NCI-H1092 treated with DMSO at 0.1 percent for 48 hours (cell line): ENCODE measurements at regions not wholly inside any gene's neighbourhood (a gene's known extent, or its start where the extent isn't known, plus 50 kb on each side); places are given as distances from the start of the nearest gene placed in this dataset.
"Not testable (repeated sequence)": the region's sequence is repeated elsewhere in the genome, so short reads cannot be mapped to it uniquely, and the experiment has no call there.

Source experiments
- DNase-seq: peaks from one replicate; lab custom pipeline; 2025; lab: John Stamatoyannopoulos, UW

DNA sequence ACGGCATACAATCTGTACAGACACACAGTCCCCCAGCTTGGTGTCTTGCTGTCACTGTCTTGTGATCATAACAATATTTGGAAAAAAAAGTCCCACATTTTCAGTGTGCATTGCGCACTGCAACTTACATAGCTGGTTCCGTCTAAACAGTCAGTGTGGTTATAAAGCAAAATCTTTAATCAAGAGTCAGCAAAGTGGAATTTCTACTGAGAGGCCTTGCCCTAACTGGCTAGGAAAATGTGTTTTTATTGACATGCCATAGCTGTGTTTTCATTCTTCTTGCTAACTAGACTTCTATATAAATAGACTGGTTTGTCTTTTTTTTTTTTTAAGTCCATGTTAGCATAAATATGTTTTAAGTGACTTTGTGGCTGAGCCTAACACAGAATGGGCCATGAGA, 174.8 kb downstream of the POLR2M start:
- no peak for DNase-seq

DNA sequence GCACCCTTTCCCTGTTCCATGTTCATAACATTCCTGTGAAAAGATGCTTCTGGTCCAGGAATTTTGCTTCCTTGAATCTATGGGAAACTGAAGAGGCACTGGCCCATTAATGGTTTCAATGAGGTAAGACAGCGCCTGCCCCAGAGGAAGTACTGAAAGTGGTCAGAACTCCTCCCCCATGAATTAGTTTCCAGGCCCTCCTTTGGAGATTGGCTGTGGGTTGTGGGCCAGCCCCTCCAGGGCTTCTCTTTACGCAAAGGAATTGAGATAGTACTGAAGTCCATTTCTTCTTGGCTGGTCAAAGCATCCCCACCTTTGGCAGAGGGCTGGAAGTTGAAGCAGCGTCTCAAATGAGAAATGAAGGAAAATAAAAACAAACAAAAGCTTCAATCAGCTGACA, 175.5 kb downstream of the POLR2M start:
- no peak for DNase-seq

DNA sequence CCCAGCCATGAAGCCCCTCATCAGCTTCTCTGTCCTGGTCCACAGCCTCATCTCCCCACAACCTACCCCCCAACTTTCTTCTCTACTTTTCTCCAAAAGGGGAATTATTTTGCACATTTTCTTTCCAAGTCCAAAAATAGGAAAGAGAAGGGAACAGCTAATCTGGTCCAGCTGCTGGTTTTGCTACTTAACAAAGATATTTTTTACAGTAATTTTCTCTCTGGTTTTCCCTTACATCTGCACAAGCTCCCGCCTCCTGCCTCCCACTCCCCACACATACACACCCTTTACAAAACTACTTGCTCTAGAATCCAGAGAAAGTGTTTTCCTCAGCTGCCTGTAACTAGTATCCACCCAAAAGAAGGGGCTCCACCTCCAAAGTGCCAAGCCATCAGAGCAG, 177.2 kb downstream of the POLR2M start:
- DNase-seq = no peak

DNA sequence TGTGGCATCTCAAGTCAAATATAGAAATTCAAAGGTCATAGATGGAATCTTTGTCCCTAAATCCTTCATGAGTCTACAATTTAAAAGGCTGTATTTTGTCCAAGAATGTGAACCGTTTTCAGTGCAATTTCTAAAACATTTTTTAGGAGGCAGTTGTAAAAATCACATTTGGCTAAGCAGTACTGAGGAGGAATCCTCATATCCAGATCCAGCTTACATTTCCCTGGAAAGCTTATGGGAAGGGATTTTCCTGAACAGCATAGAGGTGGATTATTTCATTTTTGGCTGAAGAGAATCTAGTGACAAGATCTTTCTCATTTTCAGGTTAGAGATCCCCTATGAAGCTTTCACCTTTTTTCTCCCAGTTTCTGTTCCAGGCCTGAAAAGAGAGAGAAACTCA, 178.4 kb downstream of the POLR2M start:
- DNase-seq = no peak

DNA sequence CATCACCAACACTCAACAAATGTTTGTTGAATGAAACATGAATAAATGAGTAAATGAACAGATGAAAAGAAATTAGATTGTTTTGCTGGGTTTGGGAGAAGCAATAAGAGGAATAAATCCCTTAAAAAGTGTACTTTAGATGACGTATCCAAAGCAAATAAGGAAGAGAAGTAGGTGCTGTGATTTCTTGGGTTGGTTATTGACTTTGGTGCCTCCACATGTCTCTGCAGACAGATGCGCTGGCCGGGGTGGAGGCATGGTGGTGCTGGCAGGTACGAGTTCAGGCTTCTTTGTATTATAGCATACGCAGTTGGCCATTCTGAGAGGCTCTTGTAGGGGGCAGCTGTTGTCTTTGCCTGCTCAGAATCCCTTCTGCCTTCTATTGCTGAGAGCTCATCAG, 178.9 kb downstream of the POLR2M start:
- no peak for DNase-seq

DNA sequence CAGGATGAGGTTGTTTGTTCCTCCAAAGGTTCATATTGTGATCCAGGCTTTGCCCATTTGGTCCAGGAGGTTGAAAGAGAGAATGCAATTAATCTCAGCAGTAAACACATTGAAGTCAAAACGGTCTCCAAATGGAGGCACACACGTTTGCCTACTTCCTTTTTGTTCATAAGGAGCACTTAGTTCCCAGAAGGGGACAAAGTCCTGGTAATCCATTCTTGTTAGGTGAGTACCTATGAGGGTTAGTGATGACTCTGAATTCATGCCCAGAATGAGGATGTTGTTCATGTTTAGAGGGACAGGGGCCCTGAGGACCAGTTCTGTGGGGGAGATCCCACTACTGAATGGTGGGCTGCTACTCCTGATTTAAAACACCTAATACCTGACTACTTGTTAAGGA, 177.7 kb downstream of the ALDH1A2 start:
- no peak for DNase-seq

DNA sequence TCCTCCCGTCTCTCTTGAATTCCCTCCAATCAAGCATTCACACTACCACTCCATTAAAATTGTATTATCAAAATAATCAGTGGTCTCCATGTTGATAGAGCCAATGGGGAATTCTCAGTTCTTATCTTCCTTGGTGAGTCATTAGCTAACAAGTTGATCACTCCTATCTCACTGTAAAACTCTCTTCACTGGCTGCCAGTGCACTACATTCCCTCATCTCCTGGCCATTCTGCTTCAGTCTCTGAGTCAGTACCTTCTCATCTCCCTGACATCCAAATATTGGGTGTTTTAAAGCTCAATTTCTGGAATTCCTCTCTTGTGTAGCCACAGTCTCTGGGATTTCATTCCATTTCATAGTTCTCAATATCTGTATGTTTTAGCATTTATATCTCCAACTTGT, 175.2 kb downstream of the ALDH1A2 start:
- DNase-seq = no peak

DNA sequence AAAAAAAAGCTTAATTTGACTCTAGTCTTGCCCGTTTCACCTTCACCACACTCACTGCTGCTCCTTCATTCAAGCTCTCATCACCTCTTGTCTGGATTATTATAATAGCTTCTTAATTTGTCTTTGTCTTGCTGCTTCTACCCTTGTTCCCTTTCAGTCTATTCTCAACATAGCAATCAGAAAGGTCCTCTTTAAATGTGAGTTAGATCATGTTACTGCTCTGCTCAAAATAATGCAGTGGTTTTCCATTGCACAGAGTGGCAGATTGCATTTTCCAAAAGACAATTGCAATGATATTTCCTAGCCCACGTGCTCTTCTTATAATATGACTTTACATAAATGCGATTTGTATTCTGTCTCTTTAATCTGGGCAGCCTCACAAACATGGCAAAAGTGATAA, 174.6 kb downstream of the ALDH1A2 start:
- no peak for DNase-seq

DNA sequence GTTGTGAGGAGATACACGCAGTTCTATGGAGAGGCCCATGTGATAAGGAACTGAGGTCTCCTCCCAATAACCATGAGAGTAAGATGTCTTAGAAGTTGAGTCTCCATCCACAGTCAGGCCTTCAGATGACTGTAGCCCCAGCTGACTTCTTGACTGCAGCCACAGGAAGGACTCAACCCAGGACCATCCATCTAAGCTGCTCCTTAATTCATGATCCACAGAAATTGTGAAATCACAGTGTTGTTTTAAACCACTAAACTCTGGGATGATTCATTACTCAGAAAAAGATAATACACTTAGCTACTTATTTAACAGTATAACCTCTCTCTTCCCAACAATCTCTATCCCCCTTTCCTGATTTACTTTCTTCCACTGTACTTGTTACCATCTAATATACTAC, 173.3 kb downstream of the ALDH1A2 start:
- no peak for DNase-seq

DNA sequence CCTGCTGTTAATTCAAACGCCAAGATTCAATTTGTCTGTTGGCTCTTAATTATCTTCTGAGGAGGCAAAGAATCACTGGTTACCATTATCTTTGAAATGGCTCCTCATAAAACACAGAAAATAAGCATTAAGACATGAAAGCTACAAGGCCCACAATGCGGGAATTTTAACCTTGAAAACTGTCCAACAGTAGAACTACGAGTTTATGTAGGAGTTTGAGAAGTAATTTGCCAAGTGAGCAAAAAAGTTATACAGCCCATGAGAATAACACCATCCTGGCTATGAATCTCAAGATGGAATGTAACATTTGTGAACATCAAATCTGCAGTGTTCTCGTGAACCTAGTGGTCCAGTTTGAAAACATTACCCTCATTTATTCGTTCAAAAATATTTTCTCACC, 172.5 kb downstream of the ALDH1A2 start:
- DNase-seq = no peak

DNA sequence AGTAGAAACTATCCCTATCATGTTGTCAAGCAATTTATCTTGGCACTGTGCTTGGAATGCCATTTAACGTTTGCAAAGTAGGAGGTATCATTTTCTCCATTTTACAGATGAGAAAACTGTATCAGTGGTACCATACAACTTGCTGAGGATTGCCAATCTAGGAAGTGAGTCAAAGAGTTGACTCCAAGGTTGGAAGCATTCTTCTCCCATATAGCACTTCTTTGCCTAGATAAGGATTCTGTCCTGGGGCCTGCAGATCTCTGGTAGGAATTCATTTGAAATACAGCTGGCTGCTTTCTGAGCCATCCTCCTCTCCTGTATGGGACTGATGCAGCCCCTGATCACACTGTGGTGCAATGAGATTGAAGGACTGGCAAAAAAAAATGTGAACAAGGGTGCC, 170.2 kb downstream of the ALDH1A2 start:
- no peak for DNase-seq

DNA sequence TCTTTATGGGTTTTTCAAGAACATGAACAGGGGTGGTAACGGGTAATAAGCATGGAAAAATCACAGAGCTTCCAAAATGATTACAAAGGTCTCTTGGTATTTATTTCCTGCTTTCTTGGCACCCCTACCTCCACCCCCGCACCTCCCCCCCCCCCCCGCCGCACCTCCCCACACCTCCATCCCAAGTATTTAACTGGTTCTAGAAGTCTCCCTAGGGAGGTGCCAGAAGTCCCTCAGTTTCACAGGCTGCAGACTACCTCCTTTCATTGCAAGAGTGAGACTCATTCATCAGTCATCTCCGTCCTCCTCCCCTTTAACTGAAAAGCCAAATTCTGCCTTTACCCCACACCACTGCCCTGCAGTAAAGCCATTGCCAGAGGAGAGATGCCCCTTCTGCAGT, 169.4 kb downstream of the ALDH1A2 start:
- no peak for DNase-seq

DNA sequence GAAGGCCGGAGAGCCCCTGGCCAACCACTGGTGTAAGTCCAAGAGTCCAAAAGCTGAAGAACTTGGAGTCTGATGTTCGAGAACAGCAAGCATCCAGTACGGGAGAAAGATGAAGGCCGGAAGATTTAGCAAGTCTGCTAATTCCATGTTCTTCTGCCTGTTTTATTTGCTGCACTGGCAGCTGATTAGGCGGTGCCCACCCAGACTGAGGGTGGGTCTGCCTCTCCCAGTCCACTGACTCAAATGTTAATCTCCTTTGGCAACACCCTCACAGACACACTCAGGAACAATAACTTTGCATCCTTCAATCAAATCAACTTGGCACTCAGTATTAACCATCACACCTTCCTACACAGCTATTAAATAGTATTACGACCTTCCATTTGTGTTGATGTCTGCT, 168.6 kb downstream of the ALDH1A2 start:
- DNase-seq = not testable (repeated sequence)

DNA sequence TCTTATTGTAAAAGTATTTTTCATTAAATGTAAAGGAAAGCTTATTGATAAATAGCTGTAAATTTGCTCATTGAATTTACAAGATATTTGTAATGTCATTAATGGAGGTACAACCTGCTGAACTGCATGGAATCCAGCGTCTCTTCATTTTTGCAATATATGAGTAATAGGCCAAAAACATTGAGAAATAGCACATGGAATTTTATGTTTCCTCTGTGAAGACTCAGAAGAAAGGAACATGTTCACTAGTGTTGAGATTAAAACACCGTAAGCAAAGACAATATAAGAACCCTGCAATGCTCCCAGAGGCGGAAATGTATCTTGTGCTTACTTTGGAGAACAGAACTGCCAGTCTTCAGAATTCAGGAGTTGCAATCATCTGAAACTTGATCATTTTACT, 167.6 kb downstream of the ALDH1A2 start:
- DNase-seq = no peak

DNA sequence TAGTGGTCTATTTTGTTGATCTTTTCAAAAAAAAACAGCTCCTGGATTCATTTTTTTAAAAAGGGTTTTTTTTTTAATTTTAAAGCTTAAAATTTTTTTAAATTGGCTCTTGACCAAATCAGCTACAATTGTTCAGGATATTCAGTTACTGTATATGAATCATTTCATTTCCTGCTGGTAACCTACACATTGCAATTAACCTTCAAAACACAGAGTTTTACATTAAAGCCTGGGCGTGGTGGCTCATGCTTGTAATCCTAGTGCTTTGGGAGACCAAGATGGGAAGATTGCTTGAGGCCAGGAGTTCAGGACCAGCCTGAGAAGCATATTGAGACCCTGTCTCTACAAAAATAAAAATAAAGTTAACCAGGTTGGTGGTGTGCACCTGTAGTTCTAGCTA, 163.4 kb downstream of the ALDH1A2 start:
- DNase-seq = no peak
